ENCODE measurements at regions not wholly inside any gene's neighbourhood (a gene's known extent, or its start where the extent isn't known, plus 50 kb on each side); places are given as distances from the start of the nearest gene placed in this dataset.

DNA sequence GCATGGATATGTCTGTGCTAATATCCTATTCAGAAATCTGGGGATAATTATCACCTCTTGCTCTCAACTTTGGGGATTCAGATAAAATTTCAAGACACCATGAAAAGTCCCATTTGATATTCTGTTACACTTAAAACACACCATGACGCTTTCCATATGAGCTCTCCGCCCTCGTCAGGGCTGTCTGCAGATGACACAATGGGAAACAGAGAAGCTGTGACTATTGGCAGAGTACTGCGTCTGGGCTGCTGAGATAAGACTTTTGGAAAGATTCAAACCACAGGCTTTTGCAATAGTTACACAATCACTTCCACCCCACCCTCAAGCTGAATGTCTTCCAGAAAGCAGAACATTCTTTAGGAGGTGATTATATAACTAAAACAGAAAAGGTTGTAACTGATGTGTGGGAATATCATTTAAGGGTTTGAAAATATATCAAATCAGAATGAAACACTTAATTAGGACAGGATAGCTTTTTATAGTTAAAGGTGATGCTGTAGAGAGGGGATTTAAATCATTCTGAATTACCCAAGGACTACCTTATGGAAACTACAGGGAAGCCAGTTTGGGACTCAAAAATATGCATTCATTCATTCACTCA is 75.3 kb upstream of the TMPO start (continued):
- TF ChIP-seq, protein P1, sequence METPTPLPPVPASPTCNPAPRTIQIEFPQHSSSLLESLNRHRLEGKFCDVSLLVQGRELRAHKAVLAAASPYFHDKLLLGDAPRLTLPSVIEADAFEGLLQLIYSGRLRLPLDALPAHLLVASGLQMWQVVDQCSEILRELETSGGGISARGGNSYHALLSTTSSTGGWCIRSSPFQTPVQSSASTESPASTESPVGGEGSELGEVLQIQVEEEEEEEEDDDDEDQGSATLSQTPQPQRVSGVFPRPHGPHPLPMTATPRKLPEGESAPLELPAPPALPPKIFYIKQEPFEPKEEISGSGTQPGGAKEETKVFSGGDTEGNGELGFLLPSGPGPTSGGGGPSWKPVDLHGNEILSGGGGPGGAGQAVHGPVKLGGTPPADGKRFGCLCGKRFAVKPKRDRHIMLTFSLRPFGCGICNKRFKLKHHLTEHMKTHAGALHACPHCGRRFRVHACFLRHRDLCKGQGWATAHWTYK (CRISPR knock-in tag; IDR thresholded peaks at IDR 0.05): peak; percentile 71; the same call in 1 of the 2 replicates
- TF ChIP-seq JUN (IDR thresholded peaks at IDR 0.05; ENCODE audit: borderline replicate concordance, low read depth, low read length) (peak; percentile 82), JUN (CRISPR knock-in tag; IDR thresholded peaks at IDR 0.05; ENCODE audit: borderline replicate concordance) (no peak), ZNF785 (CRISPR knock-in tag; IDR thresholded peaks at IDR 0.05) (no peak), RBFOX2 (IDR thresholded peaks at IDR 0.05; ENCODE audit: low read depth, low read length) (no peak), ATF1 (CRISPR knock-in tag; IDR thresholded peaks at IDR 0.05) (no peak), ATF1 (tag; IDR thresholded peaks at IDR 0.05) (peak; percentile 93), ZEB2 (IDR thresholded peaks at IDR 0.05) (peak; percentile 77; the same call in 1 of the 2 replicates), MAZ (CRISPR knock-in tag; conservative IDR thresholded peaks at IDR 0.05 in 1 of 2, IDR thresholded peaks at IDR 0.05 in 1 of 2) (peak; percentile 56 to 58; a peak in 3 of 4 replicates), WHSC1 (IDR thresholded peaks at IDR 0.05; ENCODE audit: low read length) (no peak), CREB1 (IDR thresholded peaks at IDR 0.05) (peak; percentile 85), CREB1 (CRISPR knock-in tag; IDR thresholded peaks at IDR 0.05) (peak; percentile 50; the same call in 1 of the 2 replicates), HNRNPL (IDR thresholded peaks at IDR 0.05; ENCODE audit: low read depth, low read length) (no peak)
- TF ChIP-seq, protein P2, sequence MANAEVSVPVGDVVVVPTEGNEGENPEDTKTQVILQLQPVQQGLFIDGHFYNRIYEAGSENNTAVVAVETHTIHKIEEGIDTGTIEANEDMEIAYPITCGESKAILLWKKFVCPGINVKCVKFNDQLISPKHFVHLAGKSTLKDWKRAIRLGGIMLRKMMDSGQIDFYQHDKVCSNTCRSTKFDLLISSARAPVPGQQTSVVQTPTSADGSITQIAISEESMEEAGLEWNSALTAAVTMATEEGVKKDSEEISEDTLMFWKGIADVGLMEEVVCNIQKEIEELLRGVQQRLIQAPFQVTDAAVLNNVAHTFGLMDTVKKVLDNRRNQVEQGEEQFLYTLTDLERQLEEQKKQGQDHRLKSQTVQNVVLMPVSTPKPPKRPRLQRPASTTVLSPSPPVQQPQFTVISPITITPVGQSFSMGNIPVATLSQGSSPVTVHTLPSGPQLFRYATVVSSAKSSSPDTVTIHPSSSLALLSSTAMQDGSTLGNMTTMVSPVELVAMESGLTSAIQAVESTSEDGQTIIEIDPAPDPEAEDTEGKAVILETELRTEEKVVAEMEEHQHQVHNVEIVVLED (CRISPR knock-in tag; IDR thresholded peaks at IDR 0.05): peak; percentile 44; the same call in 1 of the 2 replicates
- TF ChIP-seq, protein P3, sequence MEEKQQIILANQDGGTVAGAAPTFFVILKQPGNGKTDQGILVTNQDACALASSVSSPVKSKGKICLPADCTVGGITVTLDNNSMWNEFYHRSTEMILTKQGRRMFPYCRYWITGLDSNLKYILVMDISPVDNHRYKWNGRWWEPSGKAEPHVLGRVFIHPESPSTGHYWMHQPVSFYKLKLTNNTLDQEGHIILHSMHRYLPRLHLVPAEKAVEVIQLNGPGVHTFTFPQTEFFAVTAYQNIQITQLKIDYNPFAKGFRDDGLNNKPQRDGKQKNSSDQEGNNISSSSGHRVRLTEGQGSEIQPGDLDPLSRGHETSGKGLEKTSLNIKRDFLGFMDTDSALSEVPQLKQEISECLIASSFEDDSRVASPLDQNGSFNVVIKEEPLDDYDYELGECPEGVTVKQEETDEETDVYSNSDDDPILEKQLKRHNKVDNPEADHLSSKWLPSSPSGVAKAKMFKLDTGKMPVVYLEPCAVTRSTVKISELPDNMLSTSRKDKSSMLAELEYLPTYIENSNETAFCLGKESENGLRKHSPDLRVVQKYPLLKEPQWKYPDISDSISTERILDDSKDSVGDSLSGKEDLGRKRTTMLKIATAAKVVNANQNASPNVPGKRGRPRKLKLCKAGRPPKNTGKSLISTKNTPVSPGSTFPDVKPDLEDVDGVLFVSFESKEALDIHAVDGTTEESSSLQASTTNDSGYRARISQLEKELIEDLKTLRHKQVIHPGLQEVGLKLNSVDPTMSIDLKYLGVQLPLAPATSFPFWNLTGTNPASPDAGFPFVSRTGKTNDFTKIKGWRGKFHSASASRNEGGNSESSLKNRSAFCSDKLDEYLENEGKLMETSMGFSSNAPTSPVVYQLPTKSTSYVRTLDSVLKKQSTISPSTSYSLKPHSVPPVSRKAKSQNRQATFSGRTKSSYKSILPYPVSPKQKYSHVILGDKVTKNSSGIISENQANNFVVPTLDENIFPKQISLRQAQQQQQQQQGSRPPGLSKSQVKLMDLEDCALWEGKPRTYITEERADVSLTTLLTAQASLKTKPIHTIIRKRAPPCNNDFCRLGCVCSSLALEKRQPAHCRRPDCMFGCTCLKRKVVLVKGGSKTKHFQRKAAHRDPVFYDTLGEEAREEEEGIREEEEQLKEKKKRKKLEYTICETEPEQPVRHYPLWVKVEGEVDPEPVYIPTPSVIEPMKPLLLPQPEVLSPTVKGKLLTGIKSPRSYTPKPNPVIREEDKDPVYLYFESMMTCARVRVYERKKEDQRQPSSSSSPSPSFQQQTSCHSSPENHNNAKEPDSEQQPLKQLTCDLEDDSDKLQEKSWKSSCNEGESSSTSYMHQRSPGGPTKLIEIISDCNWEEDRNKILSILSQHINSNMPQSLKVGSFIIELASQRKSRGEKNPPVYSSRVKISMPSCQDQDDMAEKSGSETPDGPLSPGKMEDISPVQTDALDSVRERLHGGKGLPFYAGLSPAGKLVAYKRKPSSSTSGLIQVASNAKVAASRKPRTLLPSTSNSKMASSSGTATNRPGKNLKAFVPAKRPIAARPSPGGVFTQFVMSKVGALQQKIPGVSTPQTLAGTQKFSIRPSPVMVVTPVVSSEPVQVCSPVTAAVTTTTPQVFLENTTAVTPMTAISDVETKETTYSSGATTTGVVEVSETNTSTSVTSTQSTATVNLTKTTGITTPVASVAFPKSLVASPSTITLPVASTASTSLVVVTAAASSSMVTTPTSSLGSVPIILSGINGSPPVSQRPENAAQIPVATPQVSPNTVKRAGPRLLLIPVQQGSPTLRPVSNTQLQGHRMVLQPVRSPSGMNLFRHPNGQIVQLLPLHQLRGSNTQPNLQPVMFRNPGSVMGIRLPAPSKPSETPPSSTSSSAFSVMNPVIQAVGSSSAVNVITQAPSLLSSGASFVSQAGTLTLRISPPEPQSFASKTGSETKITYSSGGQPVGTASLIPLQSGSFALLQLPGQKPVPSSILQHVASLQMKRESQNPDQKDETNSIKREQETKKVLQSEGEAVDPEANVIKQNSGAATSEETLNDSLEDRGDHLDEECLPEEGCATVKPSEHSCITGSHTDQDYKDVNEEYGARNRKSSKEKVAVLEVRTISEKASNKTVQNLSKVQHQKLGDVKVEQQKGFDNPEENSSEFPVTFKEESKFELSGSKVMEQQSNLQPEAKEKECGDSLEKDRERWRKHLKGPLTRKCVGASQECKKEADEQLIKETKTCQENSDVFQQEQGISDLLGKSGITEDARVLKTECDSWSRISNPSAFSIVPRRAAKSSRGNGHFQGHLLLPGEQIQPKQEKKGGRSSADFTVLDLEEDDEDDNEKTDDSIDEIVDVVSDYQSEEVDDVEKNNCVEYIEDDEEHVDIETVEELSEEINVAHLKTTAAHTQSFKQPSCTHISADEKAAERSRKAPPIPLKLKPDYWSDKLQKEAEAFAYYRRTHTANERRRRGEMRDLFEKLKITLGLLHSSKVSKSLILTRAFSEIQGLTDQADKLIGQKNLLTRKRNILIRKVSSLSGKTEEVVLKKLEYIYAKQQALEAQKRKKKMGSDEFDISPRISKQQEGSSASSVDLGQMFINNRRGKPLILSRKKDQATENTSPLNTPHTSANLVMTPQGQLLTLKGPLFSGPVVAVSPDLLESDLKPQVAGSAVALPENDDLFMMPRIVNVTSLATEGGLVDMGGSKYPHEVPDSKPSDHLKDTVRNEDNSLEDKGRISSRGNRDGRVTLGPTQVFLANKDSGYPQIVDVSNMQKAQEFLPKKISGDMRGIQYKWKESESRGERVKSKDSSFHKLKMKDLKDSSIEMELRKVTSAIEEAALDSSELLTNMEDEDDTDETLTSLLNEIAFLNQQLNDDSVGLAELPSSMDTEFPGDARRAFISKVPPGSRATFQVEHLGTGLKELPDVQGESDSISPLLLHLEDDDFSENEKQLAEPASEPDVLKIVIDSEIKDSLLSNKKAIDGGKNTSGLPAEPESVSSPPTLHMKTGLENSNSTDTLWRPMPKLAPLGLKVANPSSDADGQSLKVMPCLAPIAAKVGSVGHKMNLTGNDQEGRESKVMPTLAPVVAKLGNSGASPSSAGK (IDR thresholded peaks at IDR 0.05): peak; percentile 19; the same call in 1 of the 2 replicates

Measured in K562 (cell line).